Mesothelial cell of epicardium (in vitro differentiated cells): ENCODE measurements at regions not wholly inside any gene's neighbourhood (a gene's known extent, or its start where the extent isn't known, plus 50 kb on each side); places are given as distances from the start of the nearest gene placed in this dataset.

Experiments used
- DNase-seq, 2 experiments: peaks; one replicate each; pipeline ENCODE4 v3.0.0; 2021; ENCODE audit warnings: low spot score in 2 of 2; ENCODE audit not compliant: unreplicated experiment in 2 of 2
- H3K27ac Mint-ChIP-seq: 2 replicates; pipeline ENCODE4 v1.8.0; 2021; ENCODE audit warnings: mixed read lengths
- H3K27me3 Mint-ChIP-seq: 2 replicates; pipeline ENCODE4 v1.8.0; 2021; ENCODE audit warnings: low read depth, mixed read lengths
- H3K36me3 Mint-ChIP-seq: 2 replicates; pipeline ENCODE4 v1.8.0; 2021; ENCODE audit warnings: mixed read lengths
- H3K4me1 Mint-ChIP-seq: 2 replicates; pipeline ENCODE4 v1.8.0; 2021; ENCODE audit warnings: mixed read lengths
- H3K4me3 Mint-ChIP-seq: 2 replicates; pipeline ENCODE4 v1.8.0; 2021; ENCODE audit warnings: mild to moderate bottlenecking, moderate library complexity, mixed read lengths
- H3K9me3 Mint-ChIP-seq: 2 replicates; pipeline ENCODE4 v1.8.0; 2021; ENCODE audit warnings: mixed read lengths
- CTCF ChIP-seq: fragments of 200-600 bp; sonication (generic); IDR thresholded peaks from one replicate; pipeline ENCODE4 v1.5.0; 2021; ENCODE audit warnings: antibody characterized with exemption; ENCODE audit not compliant: unreplicated experiment

DNA sequence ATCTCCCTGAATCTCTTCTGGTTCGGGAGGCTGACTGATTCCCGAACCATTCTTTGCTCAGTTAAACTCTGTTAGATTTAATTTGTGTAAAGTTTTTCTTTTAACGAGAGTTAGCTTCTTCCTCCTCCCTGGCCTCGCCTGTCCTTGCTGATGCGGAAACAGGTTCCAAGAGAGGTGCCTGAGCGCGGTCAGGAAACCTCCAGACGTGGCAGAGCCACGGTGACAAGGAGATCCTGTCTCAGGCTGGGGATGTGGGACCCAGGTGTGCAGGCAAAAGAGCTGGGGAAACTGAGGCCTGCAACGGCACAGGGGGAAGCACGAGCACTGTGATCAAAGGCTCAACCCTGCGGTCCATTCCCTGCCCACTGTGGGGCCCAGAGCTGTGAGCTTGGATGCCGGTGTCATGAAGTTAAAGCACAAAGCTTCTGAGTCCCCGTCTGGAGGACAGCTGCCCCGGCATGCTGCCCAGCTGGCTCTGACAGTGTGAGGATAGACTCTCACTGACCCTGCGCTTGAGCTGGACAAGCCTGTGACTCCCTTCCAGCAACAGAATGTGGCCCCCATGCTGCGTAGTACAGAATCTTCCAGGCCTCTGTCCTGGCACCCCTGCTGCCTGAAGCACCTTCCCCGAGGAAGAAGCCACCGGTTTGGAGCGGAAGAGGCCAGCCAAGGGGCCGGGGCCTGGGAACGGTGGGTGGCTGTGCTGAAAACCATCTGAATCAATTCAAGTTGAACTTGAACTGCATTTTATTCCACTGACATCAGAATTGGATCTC, 960.6 kb downstream of the BRD1 start:
- peaks cover 23% of the 10 kb centered on the region for H3K4me1 Mint-ChIP-seq
- no peak for TF ChIP-seq CTCF
- peaks cover 7% of the 10 kb centered on the region for H3K27me3 Mint-ChIP-seq
- DNase-seq, result no peak
- no peak overlapping the region for H3K4me3 Mint-ChIP-seq
- H3K27ac Mint-ChIP-seq, result no peak overlapping the region
- H3K9me3 Mint-ChIP-seq, result peaks cover 5% of the 10 kb centered on the region
- H3K36me3 Mint-ChIP-seq, result no peaks in the 10 kb centered on the region

- no peak overlapping the region for H3K4me3 Mint-ChIP-seq
- H3K4me1 Mint-ChIP-seq, result peaks cover 23% of the 10 kb centered on the region
- peaks cover 11% of the 10 kb centered on the region for H3K27me3 Mint-ChIP-seq
- H3K9me3 Mint-ChIP-seq, result peaks cover 2% of the 10 kb centered on the region
- no peak for TF ChIP-seq CTCF
- no peak for DNase-seq
- no peak overlapping the region for H3K27ac Mint-ChIP-seq
- H3K36me3 Mint-ChIP-seq, result no peaks in the 10 kb centered on the region
Observed at GRCh38 chr22:48864748-48865147, 962.9 kb downstream of the BRD1 start.

DNA sequence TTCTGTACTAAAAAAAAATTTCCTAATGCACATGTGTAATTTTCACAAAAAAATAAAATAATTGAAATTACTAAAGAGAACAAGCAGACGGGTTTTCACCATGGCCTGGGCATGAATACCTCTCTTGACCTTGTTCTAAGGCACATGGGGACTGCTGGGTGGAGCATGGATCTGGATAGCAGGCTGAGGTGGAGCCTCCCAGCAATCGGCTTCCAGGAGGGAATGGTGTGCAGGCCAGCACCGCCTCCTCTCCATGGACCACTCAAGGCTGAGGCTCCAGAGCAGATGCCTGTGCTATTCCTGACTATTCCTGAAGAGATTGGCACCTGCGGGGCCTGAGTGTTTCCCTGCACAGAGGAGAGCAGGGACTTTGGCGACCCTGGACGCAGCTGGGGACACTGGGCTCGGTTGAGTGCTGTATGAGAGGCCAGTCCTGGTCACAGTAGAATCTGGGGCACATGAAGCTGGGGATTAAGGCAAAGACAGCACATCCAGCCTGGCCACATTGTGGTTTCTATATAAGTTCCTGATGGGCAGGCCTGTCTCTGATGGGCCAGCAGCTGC, 963.6 kb downstream of the BRD1 start:
- H3K4me3 Mint-ChIP-seq, result no peak overlapping the region
- no peak overlapping the region for H3K27ac Mint-ChIP-seq
- H3K27me3 Mint-ChIP-seq, result peaks cover 11% of the 10 kb centered on the region
- TF ChIP-seq CTCF, result no peak
- H3K36me3 Mint-ChIP-seq, result no peaks in the 10 kb centered on the region
- peaks cover 23% of the 10 kb centered on the region for H3K4me1 Mint-ChIP-seq
- H3K9me3 Mint-ChIP-seq, result peaks cover 2% of the 10 kb centered on the region
- DNase-seq, result no peak

DNA sequence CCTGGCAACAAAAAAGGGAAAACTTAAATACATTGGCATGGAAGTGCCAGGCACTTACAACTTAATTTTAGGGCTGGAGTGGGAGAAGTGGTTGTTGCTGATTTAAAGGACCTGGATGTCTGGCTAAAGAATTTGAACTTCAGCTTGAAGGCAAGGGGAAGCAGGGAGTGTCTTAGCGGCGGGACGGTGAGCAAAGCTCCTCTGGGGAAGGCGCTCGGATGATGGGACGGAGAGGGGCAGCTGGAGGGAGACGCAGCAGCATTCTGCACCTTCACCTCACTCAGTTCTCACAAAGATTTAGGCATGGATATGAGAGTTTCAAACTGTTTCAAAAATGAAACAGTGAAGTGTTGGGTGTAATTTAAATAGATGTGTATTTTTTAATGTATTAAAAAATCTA, 967.1 kb downstream of the BRD1 start:
- no peak overlapping the region for H3K4me3 Mint-ChIP-seq
- peaks cover 6% of the 10 kb centered on the region for H3K27me3 Mint-ChIP-seq
- peaks cover 12% of the 10 kb centered on the region for H3K4me1 Mint-ChIP-seq
- no peak for DNase-seq
- no peak for TF ChIP-seq CTCF
- H3K36me3 Mint-ChIP-seq, result no peaks in the 10 kb centered on the region
- H3K9me3 Mint-ChIP-seq, result peaks cover 14% of the 10 kb centered on the region
- H3K27ac Mint-ChIP-seq, result no peak overlapping the region

- Mint-ChIP-seq H3K4me1 (no peaks in the 10 kb centered on the region), H3K36me3 (no peaks in the 10 kb centered on the region), H3K27me3 (peaks cover 6% of the 10 kb centered on the region), H3K9me3 (peaks cover 19% of the 10 kb centered on the region), H3K27ac (no peak overlapping the region), H3K4me3 (no peak overlapping the region)
- TF ChIP-seq CTCF, result no peak
- DNase-seq, result no peak
Observed at GRCh38 chr22:48858856-48859255, 968.8 kb downstream of the BRD1 start.
